HG03521 (cell line): ENCODE measurements at regions not wholly inside any gene's neighbourhood (a gene's known extent, or its start where the extent isn't known, plus 50 kb on each side); places are given as distances from the start of the nearest gene placed in this dataset.
"Not testable (repeated sequence)": the region's sequence is repeated elsewhere in the genome, so short reads cannot be mapped to it uniquely, and the experiment has no call there.

Source experiments
- ATAC-seq: cut with Tn5 transposase; IDR thresholded peaks from one replicate; pipeline ENCODE4 v1.9.1; 2021; ENCODE audit warnings: mild to moderate bottlenecking, moderate library complexity; ENCODE audit not compliant: unreplicated experiment

DNA sequence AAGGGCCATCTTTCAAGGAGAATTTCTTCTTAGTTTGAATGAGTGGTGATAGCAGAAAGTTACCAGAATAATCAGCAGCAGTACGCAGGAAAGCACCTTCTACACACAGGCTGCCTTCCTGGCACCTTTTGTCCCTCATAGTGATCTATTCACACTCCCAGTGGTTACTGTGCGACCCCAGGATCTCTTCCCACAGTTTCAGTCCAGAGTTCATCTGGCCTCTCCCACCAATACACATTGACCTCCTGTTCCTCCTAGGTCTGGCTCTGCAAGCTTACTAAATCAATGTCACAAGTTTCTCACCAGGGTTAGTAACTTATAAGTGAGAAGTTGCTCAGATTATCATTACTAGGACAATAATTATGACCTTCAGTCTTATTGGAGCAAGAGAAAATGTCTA is 99.1 kb upstream of the PIK3R1 start:
- no peak for ATAC-seq

GRCh38 chr5:68115584-68115983 is 100.0 kb upstream of the PIK3R1 start:
- no peak for ATAC-seq

DNA sequence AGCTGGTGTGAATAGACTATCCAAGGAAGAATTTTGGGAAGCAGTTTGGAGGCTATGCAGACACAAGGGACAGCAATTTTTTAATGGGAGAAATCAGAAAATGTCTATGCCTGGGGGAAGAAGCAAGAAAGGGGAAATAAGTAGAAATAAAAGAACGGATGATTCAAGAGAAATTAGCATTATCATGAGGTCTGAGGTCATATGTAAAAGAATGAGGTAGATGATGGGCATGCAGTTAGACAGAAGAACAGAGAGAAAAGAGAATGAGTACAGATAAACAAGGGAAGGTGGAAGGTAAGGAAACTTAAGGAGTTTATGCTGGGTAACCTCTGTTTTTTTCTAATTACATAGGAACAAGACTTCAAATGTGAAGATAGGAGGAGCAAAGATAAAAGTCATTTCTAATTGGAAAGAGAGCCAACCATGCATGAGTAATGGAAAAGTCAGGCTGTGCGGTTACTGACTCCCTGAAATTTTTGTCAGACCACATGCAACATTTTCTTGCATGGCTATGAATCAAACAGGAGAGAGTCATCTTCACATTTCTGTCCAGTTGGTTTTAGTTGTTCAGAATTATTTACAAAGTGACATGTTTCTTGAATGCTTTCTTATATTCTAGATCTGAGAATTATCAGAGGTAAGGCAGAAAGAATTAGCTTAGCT is 101.0 kb upstream of the PIK3R1 start:
- ATAC-seq: no peak

DNA sequence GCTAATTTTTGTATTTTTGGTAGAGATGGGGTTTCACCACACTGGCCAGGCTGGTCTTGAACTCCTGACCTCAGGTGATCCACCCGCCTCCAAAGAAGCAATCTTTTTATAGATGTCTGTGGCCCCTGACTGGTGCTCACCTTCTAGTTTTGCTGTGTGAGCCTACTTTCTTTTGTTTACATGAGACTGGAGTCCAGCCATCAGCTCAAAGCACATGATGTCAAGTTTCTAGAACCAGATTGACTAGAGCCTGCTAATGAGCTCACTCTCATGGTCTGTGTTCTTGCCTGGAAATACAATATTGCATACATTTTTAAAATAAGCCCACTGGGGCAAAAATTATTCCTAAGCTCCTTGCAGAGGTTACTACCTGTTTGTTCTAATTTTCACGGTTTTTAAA is 102.9 kb upstream of the PIK3R1 start:
- ATAC-seq: no peak

DNA sequence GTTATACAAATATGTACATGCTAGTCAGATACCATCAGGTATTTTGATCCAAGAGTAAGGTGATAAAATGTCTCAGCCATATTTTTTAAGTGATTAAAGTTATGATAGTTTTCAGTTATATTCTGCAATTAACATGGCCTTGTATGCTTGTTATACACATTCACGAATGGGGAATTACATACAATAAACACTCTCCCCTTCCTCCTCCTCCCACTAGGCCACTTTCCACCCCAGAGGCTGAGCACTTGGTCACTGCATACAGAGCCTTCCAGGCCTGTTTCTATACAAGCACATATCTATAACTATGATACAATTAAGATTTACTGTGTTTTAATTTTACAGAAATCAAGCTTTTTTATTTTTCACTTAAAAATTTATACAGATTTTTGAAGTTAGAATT is 104.7 kb upstream of the PIK3R1 start:
- ATAC-seq: no peak

- ATAC-seq: no peak
Measured at GRCh38 chr5:68110264-68110663, 105.3 kb upstream of the PIK3R1 start.

DNA sequence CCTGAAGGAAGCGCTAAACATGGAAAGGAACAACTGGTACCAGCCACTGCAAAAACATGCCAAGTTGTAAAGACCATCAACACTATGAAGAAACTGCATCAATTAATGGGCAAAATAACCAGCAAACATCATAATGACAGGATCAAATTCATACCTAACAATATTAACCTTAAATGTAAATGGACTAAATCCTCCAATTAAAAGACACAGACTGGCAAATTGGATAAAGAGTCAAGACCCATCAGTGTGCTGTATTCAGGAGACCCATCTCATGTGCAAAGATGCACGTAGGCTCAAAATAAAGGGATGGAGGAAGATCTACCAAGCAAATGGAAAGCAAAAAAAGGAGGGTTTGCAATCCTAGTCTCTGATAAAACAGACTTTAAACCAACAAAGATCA is 111.3 kb upstream of the PIK3R1 start:
- not testable (repeated sequence) for ATAC-seq

DNA sequence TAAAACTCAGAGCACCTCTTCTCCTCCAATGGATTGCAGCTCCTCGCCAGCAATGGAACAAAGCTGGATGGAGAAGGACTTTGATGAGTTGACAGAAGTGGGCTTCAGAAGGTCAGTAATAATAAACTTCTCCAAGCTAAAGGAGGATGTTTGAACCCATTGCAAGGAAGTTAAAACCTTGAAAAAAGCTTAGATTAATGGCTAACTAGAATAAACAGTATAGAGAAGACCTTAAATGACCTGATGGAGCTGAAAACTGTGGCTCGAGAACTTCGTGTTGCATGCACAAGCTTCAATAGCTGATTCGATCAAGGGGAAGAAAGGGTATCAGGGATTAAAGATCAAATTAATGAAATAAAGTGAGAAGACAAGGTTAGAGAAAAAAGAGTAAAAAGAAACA is 112.3 kb upstream of the PIK3R1 start:
- ATAC-seq: not testable (repeated sequence)

GRCh38 chr5:68099327-68099726 is 116.2 kb upstream of the PIK3R1 start:
- no peak for ATAC-seq

GRCh38 chr5:68093455-68094159 is 121.9 kb upstream of the PIK3R1 start:
- no peak for ATAC-seq

DNA sequence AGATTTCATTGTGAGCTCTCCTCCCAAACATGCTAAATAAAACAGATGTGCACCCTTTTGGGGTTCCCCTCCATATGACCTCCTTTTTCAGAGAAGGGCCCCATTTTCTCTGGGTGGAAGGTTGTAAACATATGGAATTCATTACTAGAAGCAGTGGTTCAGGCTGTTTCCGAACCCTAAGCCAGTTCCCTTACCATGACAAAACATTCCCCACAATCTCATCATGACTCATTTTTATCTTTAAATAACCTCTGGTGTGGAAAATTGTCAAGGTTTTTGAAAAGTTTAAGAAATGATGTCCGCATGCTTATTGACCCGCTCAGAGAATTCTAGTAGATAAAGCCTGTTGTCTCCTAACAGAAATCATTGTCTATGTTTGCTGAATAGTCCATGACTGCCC is 127.3 kb upstream of the PIK3R1 start:
- no peak for ATAC-seq

- ATAC-seq: no peak
Measured at GRCh38 chr5:68087866-68088265, 127.7 kb upstream of the PIK3R1 start.

DNA sequence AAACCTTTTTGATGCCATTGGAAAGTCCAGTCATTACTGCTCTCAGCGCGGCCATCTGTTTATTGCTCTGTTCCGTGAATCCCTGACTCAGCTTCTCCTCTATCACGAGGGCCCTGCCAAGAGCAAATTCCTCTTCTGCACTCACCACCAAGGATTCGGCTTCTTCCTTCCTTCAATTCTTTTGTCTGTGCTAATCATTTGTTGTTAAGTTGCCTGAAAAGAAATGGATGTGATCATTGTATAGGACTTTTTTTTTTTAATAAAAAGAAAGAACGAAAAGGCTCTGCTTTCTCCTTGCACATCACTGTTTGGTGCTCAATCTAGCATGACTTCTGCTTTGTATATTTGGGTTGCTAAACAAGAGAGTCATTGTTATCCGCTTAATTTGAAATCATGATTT is 128.7 kb upstream of the PIK3R1 start:
- no peak for ATAC-seq

DNA sequence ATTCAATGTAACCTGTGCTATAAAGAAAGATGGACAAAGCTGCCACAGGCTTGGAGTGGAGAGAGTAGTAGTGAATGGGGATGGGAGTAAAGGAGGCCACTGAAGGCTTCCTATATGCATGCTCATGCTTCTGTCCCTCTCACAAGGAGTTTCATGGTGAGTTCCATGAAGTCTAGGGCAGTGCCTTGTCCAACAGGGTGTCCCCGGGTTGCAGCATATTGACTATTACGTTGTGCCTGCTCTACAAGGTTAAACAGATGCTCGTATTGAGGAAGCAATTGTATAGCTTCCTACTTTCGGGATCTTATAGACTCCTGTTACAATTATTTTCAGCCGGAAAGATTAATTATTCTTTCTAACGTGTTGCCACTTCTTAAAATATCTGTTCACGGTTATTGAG is 129.1 kb upstream of the PIK3R1 start:
- no peak for ATAC-seq

- no peak for ATAC-seq
Measured at GRCh38 chr5:68084396-68084795, 131.2 kb upstream of the PIK3R1 start.

- ATAC-seq: no peak
Measured at GRCh38 chr5:68080282-68081050, 135.1 kb upstream of the PIK3R1 start.

- ATAC-seq: no peak
Measured at GRCh38 chr5:68077349-68077894, 138.1 kb upstream of the PIK3R1 start.

DNA sequence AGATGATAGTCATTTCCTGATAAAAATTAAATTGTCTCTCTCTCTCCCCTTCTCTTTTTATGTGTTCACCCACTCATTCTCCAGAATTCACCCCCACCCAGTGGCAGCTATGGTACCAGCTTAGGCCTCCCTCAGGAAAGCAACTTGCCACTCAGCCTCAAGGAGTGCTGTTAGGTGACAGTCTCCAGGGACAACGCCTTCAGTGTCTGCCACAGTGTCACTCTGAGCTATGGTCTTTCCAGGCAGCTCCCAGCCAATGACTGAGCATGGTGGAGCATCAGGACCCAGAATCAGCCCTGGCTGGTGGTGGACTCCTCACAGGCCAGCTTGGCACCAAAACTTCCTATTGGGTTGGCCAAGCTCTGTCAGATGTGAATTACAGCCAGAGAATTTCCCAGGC is 140.9 kb upstream of the PIK3R1 start:
- ATAC-seq: no peak

- ATAC-seq: no peak
Measured at GRCh38 chr5:68074048-68074632, 141.4 kb upstream of the PIK3R1 start.

GRCh38 chr5:68071736-68072135 is 143.8 kb upstream of the PIK3R1 start:
- ATAC-seq: no peak

DNA sequence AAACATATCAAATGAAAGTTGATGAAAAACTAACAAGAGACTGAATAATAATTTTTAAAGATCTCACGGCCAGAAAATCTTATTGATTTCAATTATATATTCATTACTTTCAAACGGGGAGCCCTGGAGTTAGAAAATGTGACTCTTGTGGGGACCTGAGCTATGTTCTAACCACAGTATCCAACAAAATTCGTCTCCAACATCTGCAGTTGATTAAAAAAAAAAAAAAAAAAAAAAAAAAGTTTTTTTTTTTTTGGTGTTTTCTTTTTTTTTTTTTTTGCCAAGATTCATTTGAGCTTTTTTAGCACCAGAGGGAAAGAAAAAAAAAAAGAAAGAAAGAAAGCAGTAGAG is 144.3 kb upstream of the PIK3R1 start:
- no peak for ATAC-seq
